ENCODE measurements at regions not wholly inside any gene's neighbourhood (a gene's known extent, or its start where the extent isn't known, plus 50 kb on each side); places are given as distances from the start of the nearest gene placed in this dataset.

- WGBS, 2 donors = 47 to 59% methylated on average over 4 of the region's 4 CpGs
- TF ChIP-seq CTCF (IDR thresholded peaks at IDR 0.05) = no peak
- TF ChIP-seq POLR2A (IDR thresholded peaks at IDR 0.05) = no peak
- Histone ChIP-seq H3K36me3 (replicated peaks in 1 of 2; ENCODE audit: insufficient read depth in 1 of 2, low read depth in 2 of 2) (no peaks in the 10 kb centered on the region), H3K27ac (no peak overlapping the region), H3K27me3 (no peaks in the 10 kb centered on the region), H3K9me3 (no peaks in the 10 kb centered on the region), H3K4me3 (no peak overlapping the region), H3K4me1 (no peaks in the 10 kb centered on the region)
- DNase-seq = no peak
- intact Hi-C loops (cut with DNase I) = no loop called here
- ATAC-seq = no peak
These were observed 1885.1 kb downstream of the OLFM4 start for GRCh38 chr13:54913668-54914067.

GRCh38 chr13:54927538-54927937 is 1898.9 kb downstream of the OLFM4 start:
- TF ChIP-seq POLR2A (IDR thresholded peaks at IDR 0.05) (no peak), CTCF (IDR thresholded peaks at IDR 0.05) (no peak)
- intact Hi-C loops (cut with DNase I) = no loop called here
- DNase-seq = no peak
- Histone ChIP-seq H3K4me1 (no peaks in the 10 kb centered on the region), H3K36me3 (replicated peaks in 1 of 2; ENCODE audit: insufficient read depth in 1 of 2, low read depth in 2 of 2) (no peaks in the 10 kb centered on the region), H3K27ac (no peak overlapping the region), H3K27me3 (no peaks in the 10 kb centered on the region), H3K4me3 (no peak overlapping the region), H3K9me3 (no peaks in the 10 kb centered on the region)
- no peak for ATAC-seq

GRCh38 chr13:54928071-54928470 is 1899.5 kb downstream of the OLFM4 start:
- TF ChIP-seq CTCF (IDR thresholded peaks at IDR 0.05) (no peak), POLR2A (IDR thresholded peaks at IDR 0.05) (no peak)
- Histone ChIP-seq H3K4me3 (no peak overlapping the region), H3K36me3 (replicated peaks in 1 of 2; ENCODE audit: insufficient read depth in 1 of 2, low read depth in 2 of 2) (no peaks in the 10 kb centered on the region), H3K27me3 (no peaks in the 10 kb centered on the region), H3K27ac (no peak overlapping the region), H3K9me3 (no peaks in the 10 kb centered on the region), H3K4me1 (no peaks in the 10 kb centered on the region)
- no peak for ATAC-seq
- 80 to 82% methylated on average over 2 of the region's 2 CpGs for WGBS, 2 donors
- intact Hi-C loops (cut with DNase I) = no loop called here
- no peak for DNase-seq

- H3K27me3 ChIP-seq = no peaks in the 10 kb centered on the region
- DNase-seq (no peak), ATAC-seq (no peak)
- 34 to 44% methylated on average over 3 of the region's 3 CpGs for whole genome bisulfite sequencing, 2 donors
- H3K36me3 ChIP-seq (replicated peaks in 1 of 2; ENCODE audit: insufficient read depth in 1 of 2, low read depth in 2 of 2) = no peaks in the 10 kb centered on the region
- intact Hi-C loops (cut with DNase I) = no loop called here
- H3K9me3 ChIP-seq = no peaks in the 10 kb centered on the region
- no peak for TF ChIP-seq CTCF (IDR thresholded peaks at IDR 0.05)
- TF ChIP-seq POLR2A (IDR thresholded peaks at IDR 0.05) = no peak
- H3K4me1 ChIP-seq = no peaks in the 10 kb centered on the region
- no peak overlapping the region for H3K27ac ChIP-seq
- H3K4me3 ChIP-seq = no peak overlapping the region
These were observed 1905.5 kb downstream of the OLFM4 start for GRCh38 chr13:54934121-54934520.

- Histone ChIP-seq H3K4me1 (no peaks in the 10 kb centered on the region), H3K36me3 (replicated peaks in 1 of 2; ENCODE audit: insufficient read depth in 1 of 2, low read depth in 2 of 2) (no peaks in the 10 kb centered on the region), H3K27me3 (no peaks in the 10 kb centered on the region), H3K9me3 (no peaks in the 10 kb centered on the region), H3K4me3 (no peak overlapping the region), H3K27ac (no peak overlapping the region)
- ATAC-seq (no peak), DNase-seq (no peak)
- TF ChIP-seq CTCF (IDR thresholded peaks at IDR 0.05) = no peak
- intact Hi-C loops (cut with DNase I) = no loop called here
- 22 to 27% methylated on average over 1 of the region's 1 CpG for WGBS, 2 donors
These were observed 1917.4 kb downstream of the OLFM4 start for GRCh38 chr13:54945973-54946372.
